Activated naive CD8-positive, alpha-beta T cell treated with anti-CD3 and anti-CD28 coated beads, Interleukin-2, amount 10 ng/mL, durations not matched to agents 7 days and 5 days (primary cell): ENCODE measurements at regions not wholly inside any gene's neighbourhood (a gene's known extent, or its start where the extent isn't known, plus 50 kb on each side); places are given as distances from the start of the nearest gene placed in this dataset.

Source experiments
- ATAC-seq: fragments of 150-1000 bp; cut with Tn5 transposase; one replicate; pipeline ENCODE4 v1.10.0; 2021; ENCODE audit warnings: low read depth, moderate library complexity
- POLR2A ChIA-PET: fragments of 350-600 bp; sonication (Branson Sonifier 250); formaldehyde crosslinking; loops from one replicate; lab custom pipeline; 2021; ENCODE audit warnings: antibody characterized with exemption; lab: Charles Lee
- DNase-seq: peaks from one replicate; pipeline ENCODE4 v3.0.0; 2021
- H3K27ac Mint-ChIP-seq: one replicate; pipeline ENCODE4 v1.8.0; 2022; ENCODE audit warnings: mild to moderate bottlenecking, mixed read lengths
- H3K27me3 Mint-ChIP-seq: one replicate; pipeline ENCODE4 v1.8.0; 2022; ENCODE audit warnings: mild to moderate bottlenecking, moderate library complexity, mixed read lengths
- H3K36me3 Mint-ChIP-seq: one replicate; pipeline ENCODE4 v1.8.0; 2021; ENCODE audit warnings: mild to moderate bottlenecking, mixed read lengths
- H3K4me1 Mint-ChIP-seq: one replicate; pipeline ENCODE4 v1.8.0; 2021; ENCODE audit warnings: mixed read lengths
- H3K4me3 Mint-ChIP-seq: one replicate; pipeline ENCODE4 v1.8.0; 2022; ENCODE audit warnings: mild to moderate bottlenecking, moderate library complexity, mixed read lengths
- H3K9me3 Mint-ChIP-seq: one replicate; pipeline ENCODE4 v1.8.0; 2021; ENCODE audit warnings: mixed read lengths

GRCh38 chr2:21468624-21469023, 344.9 kb downstream of the TDRD15 start:
- Mint-ChIP-seq H3K9me3 (peaks cover 4% of the 10 kb centered on the region), H3K27me3 (no peaks in the 10 kb centered on the region), H3K27ac (no peak overlapping the region), H3K36me3 (no peaks in the 10 kb centered on the region), H3K4me3 (no peak overlapping the region), H3K4me1 (no peaks in the 10 kb centered on the region)
- POLR2A ChIA-PET, result no interaction called here
- DNase-seq, result no peak
- ATAC-seq, result no peak

- no peak for ATAC-seq
Observed at GRCh38 chr2:21469158-21469557, 345.4 kb downstream of the TDRD15 start.

GRCh38 chr2:21469564-21469963, 345.8 kb downstream of the TDRD15 start:
- Mint-ChIP-seq H3K27me3 (no peaks in the 10 kb centered on the region), H3K9me3 (peaks cover 4% of the 10 kb centered on the region), H3K27ac (no peak overlapping the region), H3K36me3 (no peaks in the 10 kb centered on the region), H3K4me1 (no peaks in the 10 kb centered on the region), H3K4me3 (no peak overlapping the region)
- DNase-seq (no peak), ATAC-seq (no peak)
- POLR2A ChIA-PET, result no interaction called here

More at GRCh38 chr2:21469158-21469557, 345.4 kb downstream of the TDRD15 start:
- Mint-ChIP-seq H3K9me3 (peaks cover 4% of the 10 kb centered on the region), H3K4me1 (no peaks in the 10 kb centered on the region), H3K4me3 (no peak overlapping the region), H3K36me3 (no peaks in the 10 kb centered on the region), H3K27me3 (no peaks in the 10 kb centered on the region), H3K27ac (no peak overlapping the region)
- POLR2A ChIA-PET, result no interaction called here
- no peak for DNase-seq

- no peaks in the 10 kb centered on the region for H3K27me3 Mint-ChIP-seq
- H3K27ac Mint-ChIP-seq, result no peak overlapping the region
- no peaks in the 10 kb centered on the region for H3K4me1 Mint-ChIP-seq
- H3K36me3 Mint-ChIP-seq, result no peaks in the 10 kb centered on the region
- peaks cover 4% of the 10 kb centered on the region for H3K9me3 Mint-ChIP-seq
- H3K4me3 Mint-ChIP-seq, result no peak overlapping the region
- POLR2A ChIA-PET, result no interaction called here
- DNase-seq (no peak), ATAC-seq (no peak)
Observed at GRCh38 chr2:21480162-21480561, 356.4 kb downstream of the TDRD15 start.

- H3K27ac Mint-ChIP-seq, result no peak overlapping the region
- H3K9me3 Mint-ChIP-seq, result peaks cover 4% of the 10 kb centered on the region
- POLR2A ChIA-PET, result no interaction called here
- no peaks in the 10 kb centered on the region for H3K4me1 Mint-ChIP-seq
- no peaks in the 10 kb centered on the region for H3K36me3 Mint-ChIP-seq
- DNase-seq (no peak), ATAC-seq (no peak)
- H3K4me3 Mint-ChIP-seq, result no peak overlapping the region
- no peaks in the 10 kb centered on the region for H3K27me3 Mint-ChIP-seq
Observed at GRCh38 chr2:21484643-21485042, 360.9 kb downstream of the TDRD15 start.

- ATAC-seq, result no peak
- no peaks in the 10 kb centered on the region for H3K36me3 Mint-ChIP-seq
- H3K27me3 Mint-ChIP-seq, result no peaks in the 10 kb centered on the region
- no peak overlapping the region for H3K27ac Mint-ChIP-seq
- peaks cover 3% of the 10 kb centered on the region for H3K9me3 Mint-ChIP-seq
- POLR2A ChIA-PET, result no interaction called here
- no peaks in the 10 kb centered on the region for H3K4me1 Mint-ChIP-seq
- no peak for DNase-seq
- H3K4me3 Mint-ChIP-seq, result no peak overlapping the region
Observed at GRCh38 chr2:21486445-21486844, 362.7 kb downstream of the TDRD15 start.

GRCh38 chr2:21489080-21489479, 365.3 kb downstream of the TDRD15 start:
- H3K4me1 Mint-ChIP-seq, result no peaks in the 10 kb centered on the region
- peaks cover 6% of the 10 kb centered on the region for H3K9me3 Mint-ChIP-seq
- H3K27ac Mint-ChIP-seq, result no peak overlapping the region
- H3K36me3 Mint-ChIP-seq, result no peaks in the 10 kb centered on the region
- H3K27me3 Mint-ChIP-seq, result no peaks in the 10 kb centered on the region
- H3K4me3 Mint-ChIP-seq, result no peak overlapping the region
- DNase-seq, result no peak
- POLR2A ChIA-PET, result no interaction called here
- no peak for ATAC-seq

- no peak for DNase-seq
- H3K4me3 Mint-ChIP-seq, result no peak overlapping the region
- H3K4me1 Mint-ChIP-seq, result no peaks in the 10 kb centered on the region
- peaks cover 2% of the 10 kb centered on the region for H3K9me3 Mint-ChIP-seq
- no peak for ATAC-seq
- no peak overlapping the region for H3K27ac Mint-ChIP-seq
- H3K27me3 Mint-ChIP-seq, result no peaks in the 10 kb centered on the region
- H3K36me3 Mint-ChIP-seq, result no peaks in the 10 kb centered on the region
- POLR2A ChIA-PET, result no interaction called here
Observed at GRCh38 chr2:21498016-21498415, 374.2 kb downstream of the TDRD15 start.

GRCh38 chr2:21500401-21500945, 376.7 kb downstream of the TDRD15 start:
- no peaks in the 10 kb centered on the region for H3K27me3 Mint-ChIP-seq
- H3K36me3 Mint-ChIP-seq, result no peaks in the 10 kb centered on the region
- H3K9me3 Mint-ChIP-seq, result peaks cover 2% of the 10 kb centered on the region
- ATAC-seq (no peak), DNase-seq (no peak)
- H3K27ac Mint-ChIP-seq, result no peak overlapping the region
- no peaks in the 10 kb centered on the region for H3K4me1 Mint-ChIP-seq
- POLR2A ChIA-PET, result no interaction called here
- H3K4me3 Mint-ChIP-seq, result no peak overlapping the region

GRCh38 chr2:21501376-21502027, 377.7 kb downstream of the TDRD15 start:
- Mint-ChIP-seq H3K9me3 (no peaks in the 10 kb centered on the region), H3K4me3 (no peak overlapping the region), H3K27ac (no peak overlapping the region), H3K36me3 (no peaks in the 10 kb centered on the region), H3K4me1 (no peaks in the 10 kb centered on the region), H3K27me3 (no peaks in the 10 kb centered on the region)
- ATAC-seq, result no peak
- no peak for DNase-seq
- POLR2A ChIA-PET, result no interaction called here

- DNase-seq (no peak), ATAC-seq (no peak)
- Mint-ChIP-seq H3K36me3 (no peaks in the 10 kb centered on the region), H3K27me3 (no peaks in the 10 kb centered on the region), H3K27ac (no peak overlapping the region), H3K4me1 (no peaks in the 10 kb centered on the region), H3K4me3 (no peak overlapping the region), H3K9me3 (peaks cover 6% of the 10 kb centered on the region)
- POLR2A ChIA-PET, result no interaction called here
Observed at GRCh38 chr2:21515903-21516302, 392.1 kb downstream of the TDRD15 start.

GRCh38 chr2:21519412-21519811, 395.6 kb downstream of the TDRD15 start:
- ATAC-seq (no peak), DNase-seq (no peak)
- Mint-ChIP-seq H3K9me3 (peaks cover 6% of the 10 kb centered on the region), H3K27ac (no peak overlapping the region), H3K27me3 (no peaks in the 10 kb centered on the region), H3K36me3 (no peaks in the 10 kb centered on the region), H3K4me1 (no peaks in the 10 kb centered on the region), H3K4me3 (no peak overlapping the region)
- POLR2A ChIA-PET, result no interaction called here

- Mint-ChIP-seq H3K9me3 (peaks cover 6% of the 10 kb centered on the region), H3K4me1 (no peaks in the 10 kb centered on the region), H3K4me3 (no peak overlapping the region), H3K27ac (no peak overlapping the region), H3K27me3 (no peaks in the 10 kb centered on the region), H3K36me3 (no peaks in the 10 kb centered on the region)
- POLR2A ChIA-PET, result no interaction called here
- DNase-seq (no peak), ATAC-seq (no peak)
Observed at GRCh38 chr2:21519821-21520220, 396.1 kb downstream of the TDRD15 start.

GRCh38 chr2:21535826-21536225, 412.1 kb downstream of the TDRD15 start:
- H3K27ac Mint-ChIP-seq, result no peak overlapping the region
- H3K36me3 Mint-ChIP-seq, result no peaks in the 10 kb centered on the region
- H3K4me3 Mint-ChIP-seq, result no peak overlapping the region
- H3K9me3 Mint-ChIP-seq, result peaks cover 12% of the 10 kb centered on the region
- DNase-seq, result no peak
- POLR2A ChIA-PET, result no interaction called here
- no peaks in the 10 kb centered on the region for H3K4me1 Mint-ChIP-seq
- H3K27me3 Mint-ChIP-seq, result no peaks in the 10 kb centered on the region
- ATAC-seq, result no peak
